Ascending aorta (tissue), 2 donors: ENCODE measurements at regions not wholly inside any gene's neighbourhood (a gene's known extent, or its start where the extent isn't known, plus 50 kb on each side); places are given as distances from the start of the nearest gene placed in this dataset.

Experiments used
- DNase-seq, 2 donors: peaks; one replicate each; pipeline ENCODE4 v3.0.0-alpha.2; 2019; ENCODE audit warnings: low spot score in 2 of 2
- H3K27ac ChIP-seq, 2 donors: fragments of 200-600 bp; sonication (generic); one replicate each; pipeline ENCODE4 v1.5.1; 2016 to 2017; ENCODE audit warnings: mild to moderate bottlenecking in 1 of 2
- H3K27me3 ChIP-seq: fragments of 200-600 bp; sonication (generic); one replicate; pipeline ENCODE4 v1.5.1; 2017
- H3K36me3 ChIP-seq, 2 donors: fragments of 200-600 bp; sonication (generic); one replicate each; pipeline ENCODE4 v1.5.1; 2016
- H3K4me1 ChIP-seq, 2 donors: fragments of 200-600 bp; sonication (generic); one replicate each; pipeline ENCODE4 v1.5.1; 2016 to 2017; ENCODE audit warnings: mild to moderate bottlenecking in 1 of 2
- H3K4me3 ChIP-seq, 2 donors: fragments of 200-600 bp; sonication (generic); one replicate each; pipeline ENCODE4 v1.5.1; 2016 to 2017; ENCODE audit warnings: mild to moderate bottlenecking in 1 of 2
- H3K9me3 ChIP-seq, 2 donors: fragments of 200-600 bp; sonication (generic); one replicate each; pipeline ENCODE4 v1.5.1; 2016
- intact Hi-C: fragments of 100-400 bp; cut with DNase I; formaldehyde crosslinking; loops from one replicate; pipeline ENCODE4 v1.15.1; 2023
- TF ChIP-seq, protein P1 (sequence below), 3 experiments: fragments of 200-600 bp in 2 of 3; fragments of 450-650 bp in 1 of 3; sonication (generic) in 2 of 3; IDR thresholded peaks; one replicate each; pipeline ENCODE4 v1.5.1; 2016 to 2019; ENCODE audit warnings: antibody characterized with exemption in 3 of 3, mild to moderate bottlenecking in 1 of 3, moderate library complexity in 1 of 3

DNA sequence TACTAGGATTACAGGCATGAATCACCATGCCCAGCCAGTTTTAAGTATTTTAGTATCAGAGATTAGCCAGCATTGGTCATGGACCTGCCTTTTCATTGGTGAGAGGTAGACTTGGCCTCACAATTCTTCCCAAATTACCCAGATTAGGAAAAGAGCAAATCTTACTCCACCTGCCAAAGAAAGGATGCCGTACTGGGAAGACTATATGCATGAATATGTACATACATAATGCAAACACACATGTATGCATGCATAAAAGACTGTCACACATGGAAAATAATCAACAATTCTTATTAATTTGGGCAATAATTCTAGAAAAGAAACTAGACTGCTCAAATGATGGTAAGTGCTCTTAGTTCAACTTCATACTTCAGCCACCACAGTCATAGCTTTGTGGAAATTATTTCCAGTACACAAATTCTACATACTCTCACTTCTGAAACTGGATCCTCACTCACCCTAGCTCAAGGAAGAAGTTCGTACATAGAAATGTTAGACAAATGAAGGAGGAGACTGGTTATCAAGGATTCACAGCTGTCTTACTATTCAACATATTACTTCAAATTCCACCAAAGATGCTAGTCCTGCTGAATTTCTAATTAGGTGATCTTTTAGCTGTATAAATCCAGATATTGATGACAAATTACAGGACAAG lies 73.7 kb downstream of the MINAR2 start:
- TF ChIP-seq, protein P1, sequence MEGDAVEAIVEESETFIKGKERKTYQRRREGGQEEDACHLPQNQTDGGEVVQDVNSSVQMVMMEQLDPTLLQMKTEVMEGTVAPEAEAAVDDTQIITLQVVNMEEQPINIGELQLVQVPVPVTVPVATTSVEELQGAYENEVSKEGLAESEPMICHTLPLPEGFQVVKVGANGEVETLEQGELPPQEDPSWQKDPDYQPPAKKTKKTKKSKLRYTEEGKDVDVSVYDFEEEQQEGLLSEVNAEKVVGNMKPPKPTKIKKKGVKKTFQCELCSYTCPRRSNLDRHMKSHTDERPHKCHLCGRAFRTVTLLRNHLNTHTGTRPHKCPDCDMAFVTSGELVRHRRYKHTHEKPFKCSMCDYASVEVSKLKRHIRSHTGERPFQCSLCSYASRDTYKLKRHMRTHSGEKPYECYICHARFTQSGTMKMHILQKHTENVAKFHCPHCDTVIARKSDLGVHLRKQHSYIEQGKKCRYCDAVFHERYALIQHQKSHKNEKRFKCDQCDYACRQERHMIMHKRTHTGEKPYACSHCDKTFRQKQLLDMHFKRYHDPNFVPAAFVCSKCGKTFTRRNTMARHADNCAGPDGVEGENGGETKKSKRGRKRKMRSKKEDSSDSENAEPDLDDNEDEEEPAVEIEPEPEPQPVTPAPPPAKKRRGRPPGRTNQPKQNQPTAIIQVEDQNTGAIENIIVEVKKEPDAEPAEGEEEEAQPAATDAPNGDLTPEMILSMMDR (IDR thresholded peaks at IDR 0.05) = no peak
- no peak for DNase-seq
- Histone ChIP-seq H3K4me3 (no peak overlapping the region), H3K9me3 (no peaks in the 10 kb centered on the region), H3K36me3 (no peaks in the 10 kb centered on the region), H3K27me3 (no peaks in the 10 kb centered on the region), H3K4me1 (no peaks in the 10 kb centered on the region), H3K27ac (no peak overlapping the region)
- intact Hi-C loops = no loop called here

DNA sequence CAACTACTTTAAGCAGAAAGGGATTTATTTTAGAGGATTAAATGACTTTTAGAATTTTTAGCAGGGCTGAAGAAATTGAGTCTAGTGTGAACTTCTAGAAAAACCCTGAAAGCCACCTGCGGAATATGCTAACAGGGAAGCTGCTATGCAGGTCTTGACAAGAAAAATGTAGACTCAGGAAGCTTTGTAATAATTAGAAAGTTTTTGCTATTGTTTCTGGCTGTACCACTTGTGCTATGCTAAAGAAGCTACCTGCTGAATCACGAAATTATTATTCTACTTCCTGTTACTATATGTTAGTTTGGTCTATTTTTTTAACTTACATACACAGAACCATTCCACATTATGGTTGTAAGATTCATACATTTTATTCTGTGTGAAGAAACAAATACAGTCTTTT lies 74.0 kb upstream of the CHSY3 start:
- intact Hi-C loops = no loop called here
- no peaks in the 10 kb centered on the region for H3K36me3 ChIP-seq
- H3K4me3 ChIP-seq = no peak overlapping the region
- no peak for DNase-seq
- H3K27ac ChIP-seq = no peak overlapping the region
- TF ChIP-seq, protein P1 (IDR thresholded peaks at IDR 0.05) = no peak
- H3K9me3 ChIP-seq = no peaks in the 10 kb centered on the region
- H3K4me1 ChIP-seq = no peaks in the 10 kb centered on the region
- no peaks in the 10 kb centered on the region for H3K27me3 ChIP-seq

DNA sequence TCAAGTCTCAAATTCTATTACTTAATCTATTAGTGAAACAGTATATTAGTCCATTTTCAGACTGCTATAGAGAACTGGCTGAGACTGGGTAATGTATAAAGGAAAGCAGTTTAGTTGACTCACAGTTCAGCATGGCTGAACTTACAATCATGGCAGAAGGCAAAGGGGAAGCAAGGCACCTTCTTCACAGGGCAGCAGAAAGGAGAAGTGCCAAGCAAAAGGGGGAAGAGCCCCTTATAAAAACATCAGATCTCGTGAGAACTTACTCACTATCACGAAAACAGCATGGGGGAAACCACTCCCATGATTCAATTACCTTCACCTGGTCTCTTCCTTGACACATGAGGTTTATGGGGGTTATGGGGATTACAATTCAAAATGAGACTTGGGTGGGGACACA lies 67.9 kb upstream of the CHSY3 start:
- Histone ChIP-seq H3K27me3 (no peaks in the 10 kb centered on the region), H3K36me3 (no peaks in the 10 kb centered on the region), H3K9me3 (no peaks in the 10 kb centered on the region), H3K4me3 (no peak overlapping the region), H3K27ac (no peak overlapping the region), H3K4me1 (no peaks in the 10 kb centered on the region)
- intact Hi-C loops = no loop called here
- DNase-seq = no peak
- TF ChIP-seq, protein P1 (IDR thresholded peaks at IDR 0.05) = no peak

DNA sequence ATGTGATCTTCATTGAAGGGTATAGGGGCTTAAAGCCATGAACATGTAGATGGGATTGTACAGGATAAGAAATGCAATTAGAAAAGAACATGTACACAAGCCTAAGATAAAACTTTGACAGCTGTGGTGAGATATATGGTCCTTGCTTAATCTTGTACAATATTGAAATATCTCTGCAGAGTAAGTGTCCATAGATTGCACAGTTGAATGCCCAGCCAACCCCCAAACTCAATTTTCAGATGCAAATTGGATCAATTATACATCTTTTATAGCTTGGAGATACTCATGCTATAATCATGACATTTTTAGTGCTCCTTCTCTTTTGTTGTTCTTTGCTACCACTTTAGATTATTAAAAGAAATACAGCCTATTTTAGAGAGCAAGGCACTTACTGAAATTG lies 59.5 kb upstream of the CHSY3 start:
- TF ChIP-seq, protein P1 (IDR thresholded peaks at IDR 0.05) = no peak
- Histone ChIP-seq H3K4me3 (no peak overlapping the region), H3K4me1 (no peaks in the 10 kb centered on the region), H3K27me3 (no peaks in the 10 kb centered on the region), H3K27ac (no peak overlapping the region), H3K9me3 (no peaks in the 10 kb centered on the region), H3K36me3 (no peaks in the 10 kb centered on the region)
- DNase-seq = no peak
- intact Hi-C loops = no loop called here

DNA sequence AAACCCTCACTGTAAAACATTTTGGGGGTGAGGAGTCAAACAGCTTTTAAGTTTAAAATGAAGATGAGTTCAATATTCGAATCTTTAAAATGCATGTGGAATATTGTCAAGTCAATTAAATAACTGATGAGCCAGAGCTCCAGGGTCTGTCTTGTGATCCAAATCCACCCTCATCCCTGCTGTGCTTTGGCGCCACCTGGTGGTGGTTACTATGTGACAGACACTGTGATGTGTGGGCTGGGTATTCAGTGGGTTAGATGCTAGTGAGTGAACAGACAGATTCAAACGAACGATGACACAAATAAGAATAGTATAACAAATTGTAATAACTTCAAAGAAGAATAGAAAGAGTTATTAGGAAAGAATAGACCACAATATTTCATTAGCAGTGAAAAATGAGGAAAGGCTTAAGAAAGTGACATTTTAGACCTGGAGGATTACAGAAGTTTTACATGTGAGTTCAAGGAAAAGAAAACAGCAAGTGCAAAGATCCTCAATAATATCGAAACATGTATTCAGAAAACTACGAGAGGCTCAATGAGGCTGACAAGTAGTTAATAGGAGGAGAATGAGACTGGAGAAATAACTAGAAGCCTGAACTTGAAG lies 51.4 kb upstream of the CHSY3 start:
- peak; percentile 8 to 83 for DNase-seq
- Histone ChIP-seq H3K9me3 (no peaks in the 10 kb centered on the region), H3K4me1 (no peaks in the 10 kb centered on the region), H3K27me3 (no peaks in the 10 kb centered on the region), H3K36me3 (no peaks in the 10 kb centered on the region), H3K27ac (no peak overlapping the region), H3K4me3 (no peak overlapping the region)
- TF ChIP-seq, protein P1 (IDR thresholded peaks at IDR 0.05) = peak; percentile 30 to 78 (median 73)
- intact Hi-C loops = loop anchor here (1.0 kb wide), 1 partner anchor 82 kb away; no protein-coding TSS in a partner anchor
